Kidney epithelial cell (primary cell): ENCODE measurements at regions not wholly inside any gene's neighbourhood (a gene's known extent, or its start where the extent isn't known, plus 50 kb on each side); places are given as distances from the start of the nearest gene placed in this dataset.

Experiments used
- DNase-seq: peaks from one replicate; pipeline ENCODE4 v3.0.0-alpha.2; 2010; ENCODE audit warnings: low read depth
- H3K27me3 ChIP-seq: 2 replicates; pipeline ENCODE4 v1.6.0; 2011; ENCODE audit warnings: low read length; ENCODE audit not compliant: control insufficient read depth, insufficient read depth
- H3K36me3 ChIP-seq: 2 replicates; pipeline ENCODE4 v1.5.1; 2011; ENCODE audit warnings: low read length; ENCODE audit not compliant: control insufficient read depth, insufficient read depth
- H3K4me3 ChIP-seq: 2 replicates; pipeline ENCODE4 v1.5.1; 2011; ENCODE audit warnings: low read depth, mild to moderate bottlenecking, control low read depth, low read length
- TF ChIP-seq, protein P1 (sequence below): IDR thresholded peaks from 2 replicates; pipeline ENCODE4 v1.5.1; 2011; ENCODE audit warnings: mild to moderate bottlenecking, moderate library complexity, low read length, control low read depth, inconsistent platforms; ENCODE audit not compliant: insufficient read depth, poor library complexity, severe bottlenecking

DNA sequence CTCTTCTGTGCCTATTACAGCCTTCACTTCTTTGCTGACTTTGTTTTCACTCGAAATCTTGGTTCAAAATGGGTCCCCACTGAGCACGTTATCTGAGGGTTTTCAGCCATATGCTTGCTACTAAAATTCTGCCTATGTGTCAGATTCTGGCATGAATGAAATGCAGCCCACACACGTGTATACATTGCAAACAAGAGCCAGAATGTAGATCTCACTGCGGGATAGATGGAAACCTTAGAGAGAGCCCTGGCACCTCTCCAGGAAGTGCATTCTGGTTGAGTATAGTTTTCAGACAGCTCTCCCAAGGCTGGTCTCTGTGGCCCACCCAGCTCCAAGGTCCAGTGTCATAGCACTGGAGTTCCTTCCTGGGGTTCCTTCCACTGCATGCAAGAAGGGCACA is 234.7 kb upstream of the GJB5 start:
- no peaks in the 10 kb centered on the region for H3K36me3 ChIP-seq
- TF ChIP-seq, protein P1, sequence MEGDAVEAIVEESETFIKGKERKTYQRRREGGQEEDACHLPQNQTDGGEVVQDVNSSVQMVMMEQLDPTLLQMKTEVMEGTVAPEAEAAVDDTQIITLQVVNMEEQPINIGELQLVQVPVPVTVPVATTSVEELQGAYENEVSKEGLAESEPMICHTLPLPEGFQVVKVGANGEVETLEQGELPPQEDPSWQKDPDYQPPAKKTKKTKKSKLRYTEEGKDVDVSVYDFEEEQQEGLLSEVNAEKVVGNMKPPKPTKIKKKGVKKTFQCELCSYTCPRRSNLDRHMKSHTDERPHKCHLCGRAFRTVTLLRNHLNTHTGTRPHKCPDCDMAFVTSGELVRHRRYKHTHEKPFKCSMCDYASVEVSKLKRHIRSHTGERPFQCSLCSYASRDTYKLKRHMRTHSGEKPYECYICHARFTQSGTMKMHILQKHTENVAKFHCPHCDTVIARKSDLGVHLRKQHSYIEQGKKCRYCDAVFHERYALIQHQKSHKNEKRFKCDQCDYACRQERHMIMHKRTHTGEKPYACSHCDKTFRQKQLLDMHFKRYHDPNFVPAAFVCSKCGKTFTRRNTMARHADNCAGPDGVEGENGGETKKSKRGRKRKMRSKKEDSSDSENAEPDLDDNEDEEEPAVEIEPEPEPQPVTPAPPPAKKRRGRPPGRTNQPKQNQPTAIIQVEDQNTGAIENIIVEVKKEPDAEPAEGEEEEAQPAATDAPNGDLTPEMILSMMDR, result no peak
- H3K4me3 ChIP-seq, result no peak overlapping the region
- no peaks in the 10 kb centered on the region for H3K27me3 ChIP-seq
- no peak for DNase-seq

DNA sequence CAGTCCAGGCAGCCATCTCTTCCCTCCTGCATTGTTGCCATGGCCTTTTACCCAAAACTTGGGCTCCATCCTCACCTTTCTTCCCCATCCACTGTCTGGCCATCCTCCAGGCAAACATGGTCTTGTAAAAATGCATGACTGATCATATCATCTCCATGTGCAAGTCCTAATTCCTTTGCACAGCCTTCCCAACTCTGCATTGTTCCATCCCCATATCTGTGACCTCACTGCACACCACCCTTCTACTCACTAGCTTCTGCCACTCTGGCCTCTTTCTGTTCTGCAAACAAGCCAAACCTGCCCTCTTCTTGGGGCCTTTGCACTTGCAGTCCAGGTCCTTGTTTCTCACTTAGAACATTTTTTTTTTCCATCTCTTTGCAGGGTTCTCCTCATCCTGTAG is 230.1 kb upstream of the GJB5 start:
- no peaks in the 10 kb centered on the region for H3K36me3 ChIP-seq
- DNase-seq, result no peak
- no peak overlapping the region for H3K4me3 ChIP-seq
- H3K27me3 ChIP-seq, result no peaks in the 10 kb centered on the region
- TF ChIP-seq, protein P1, result no peak

DNA sequence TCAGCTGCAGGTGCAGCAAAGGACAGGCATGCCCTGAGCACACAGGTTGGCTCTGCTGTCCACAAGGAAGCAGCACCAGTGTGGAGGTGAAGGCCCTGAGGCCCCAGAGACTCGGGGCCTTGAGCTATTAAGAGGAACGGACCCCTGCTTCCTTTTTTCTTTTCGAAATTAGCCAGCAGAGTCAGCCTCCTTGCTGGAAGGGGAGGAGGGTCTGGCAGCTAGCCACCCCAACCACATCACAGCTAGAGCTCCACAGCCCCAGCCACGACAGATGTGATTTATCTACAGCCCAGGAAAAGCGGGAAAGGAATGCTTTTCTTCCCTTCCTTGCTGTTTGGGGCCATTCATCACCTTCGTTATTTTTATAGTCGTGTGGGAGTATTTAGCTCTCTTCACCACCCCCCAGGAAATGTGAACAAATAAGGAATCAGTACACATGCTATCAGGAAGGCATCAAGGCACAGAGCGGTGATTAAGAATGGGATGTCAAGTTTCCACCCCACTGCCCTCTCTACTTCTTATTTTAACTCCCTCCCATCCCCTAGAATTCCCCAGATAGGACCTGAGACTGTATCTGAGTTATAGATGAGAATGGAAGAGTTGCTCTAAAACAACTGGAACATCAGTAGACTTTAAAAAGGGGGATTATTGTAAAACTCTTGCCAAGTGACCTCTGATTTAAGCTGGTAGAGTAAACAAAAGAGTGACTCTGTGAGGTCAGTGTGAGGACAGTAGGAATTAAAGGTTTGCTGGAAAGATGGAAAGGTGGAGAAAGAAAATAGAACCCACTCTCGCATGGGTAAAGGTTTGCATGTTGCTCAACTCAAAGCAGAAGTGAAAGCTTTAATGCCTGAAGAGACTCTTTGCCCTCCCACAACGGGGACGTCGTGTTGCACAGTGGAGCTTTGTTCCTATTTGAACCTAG is 224.7 kb upstream of the GJB5 start:
- H3K36me3 ChIP-seq, result no peaks in the 10 kb centered on the region
- no peak for DNase-seq
- H3K4me3 ChIP-seq, result no peak overlapping the region
- no peaks in the 10 kb centered on the region for H3K27me3 ChIP-seq
- TF ChIP-seq, protein P1, result no peak

DNA sequence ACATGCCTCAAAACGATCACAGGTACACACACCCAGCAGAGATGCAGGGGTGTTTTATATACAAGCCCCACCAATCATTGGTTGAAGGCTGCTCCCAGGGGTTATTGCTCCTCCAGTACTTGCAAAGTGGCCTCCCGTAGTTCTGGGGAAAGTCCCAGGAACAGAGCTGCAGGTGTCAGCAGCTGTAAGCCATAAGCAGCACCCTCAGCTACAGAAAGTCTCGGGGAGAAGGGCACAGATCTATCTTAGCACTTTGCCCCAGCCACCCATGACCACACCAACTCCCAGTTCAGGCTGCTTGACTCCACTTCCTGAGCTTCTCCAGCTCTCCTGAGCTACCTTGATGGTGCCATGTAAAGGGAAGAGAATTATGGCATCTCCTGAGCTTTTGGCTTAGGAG is 222.7 kb upstream of the GJB5 start:
- H3K36me3 ChIP-seq, result no peaks in the 10 kb centered on the region
- H3K4me3 ChIP-seq, result no peak overlapping the region
- TF ChIP-seq, protein P1, result no peak
- no peaks in the 10 kb centered on the region for H3K27me3 ChIP-seq
- DNase-seq, result no peak

DNA sequence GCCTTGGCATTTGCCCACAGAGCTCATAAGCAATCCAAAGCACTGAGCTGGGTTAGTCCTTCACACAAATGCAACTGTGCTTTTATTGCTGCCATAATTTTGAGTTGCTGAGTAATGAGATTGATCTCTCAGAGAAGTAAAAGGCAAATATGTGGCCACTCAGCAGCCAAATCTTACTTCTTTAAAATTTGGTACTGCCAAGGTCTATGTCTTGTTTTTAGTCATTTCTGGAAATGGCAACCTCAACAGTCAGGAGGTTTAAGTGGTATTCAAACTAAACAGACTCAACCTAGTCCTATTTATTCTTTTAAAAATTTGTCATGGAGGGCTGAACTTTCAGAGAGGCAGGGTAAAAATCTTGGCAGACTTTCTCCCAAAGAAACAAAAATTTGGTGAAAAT is 216.4 kb upstream of the GJB5 start:
- H3K36me3 ChIP-seq, result no peaks in the 10 kb centered on the region
- TF ChIP-seq, protein P1, result no peak
- H3K4me3 ChIP-seq, result no peak overlapping the region
- no peaks in the 10 kb centered on the region for H3K27me3 ChIP-seq
- no peak for DNase-seq
